GM10266 (cell line): ENCODE measurements at regions not wholly inside any gene's neighbourhood (a gene's known extent, or its start where the extent isn't known, plus 50 kb on each side); places are given as distances from the start of the nearest gene placed in this dataset.
"Not testable (repeated sequence)": the region's sequence is repeated elsewhere in the genome, so short reads cannot be mapped to it uniquely, and the experiment has no call there.

ENCODE experiments used
- DNase-seq: peaks from one replicate; pipeline ENCODE4 v3.0.0; 2012; ENCODE audit errors: extremely low spot score
- CTCF ChIP-seq: IDR thresholded peaks from 2 replicates; pipeline ENCODE4 v1.5.1; 2012; ENCODE audit warnings: mild to moderate bottlenecking, low read depth; ENCODE audit not compliant: control insufficient read depth, insufficient read depth; ENCODE audit errors: missing control alignments

DNA sequence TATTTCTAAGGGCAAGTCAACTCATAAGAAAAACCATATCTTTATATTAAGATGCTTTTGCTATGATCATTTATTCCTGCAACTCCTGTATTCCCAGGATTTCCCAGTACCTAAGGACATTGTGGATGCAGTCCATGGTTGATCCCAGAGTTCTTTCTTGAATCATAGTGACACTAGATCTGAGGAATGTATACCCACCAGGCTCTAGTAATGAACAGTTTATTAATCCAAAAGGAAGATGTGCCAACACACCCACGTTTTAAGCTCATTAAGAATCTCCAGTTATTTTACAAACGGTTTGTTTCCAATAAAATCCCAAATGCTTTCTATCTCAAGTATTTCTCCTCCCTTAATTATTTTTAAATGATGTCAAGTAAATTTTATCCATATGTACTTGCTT, 210.8 kb upstream of the ZEB2 start:
- no peak for TF ChIP-seq CTCF
- no peak for DNase-seq

- DNase-seq, result not testable (repeated sequence)
Observed at GRCh38 chr2:144724460-144724859, 204.5 kb upstream of the ZEB2 start.

- DNase-seq, result no peak
- TF ChIP-seq CTCF, result no peak
Observed at GRCh38 chr2:144718376-144718775, 198.5 kb upstream of the ZEB2 start.

GRCh38 chr2:144715992-144716391, 196.1 kb upstream of the ZEB2 start:
- no peak for DNase-seq
- TF ChIP-seq CTCF, result no peak

- DNase-seq, result no peak
- TF ChIP-seq CTCF, result no peak
Observed at GRCh38 chr2:144713410-144713809, 193.5 kb upstream of the ZEB2 start.

GRCh38 chr2:144712550-144712940, 192.6 kb upstream of the ZEB2 start:
- DNase-seq, result no peak
- no peak for TF ChIP-seq CTCF

- TF ChIP-seq CTCF, result no peak
- DNase-seq, result no peak
Observed at GRCh38 chr2:144711630-144712549, 192.0 kb upstream of the ZEB2 start.

- no peak for DNase-seq
- no peak for TF ChIP-seq CTCF
Observed at GRCh38 chr2:144711084-144711483, 191.2 kb upstream of the ZEB2 start.
